Caki2 (cell line): ENCODE measurements at regions not wholly inside any gene's neighbourhood (a gene's known extent, or its start where the extent isn't known, plus 50 kb on each side); places are given as distances from the start of the nearest gene placed in this dataset.
A peak's percentile ranks its signal among the peaks of the same experiment; 100 is the strongest.

Experiments
- DNase-seq: peaks from one replicate; pipeline ENCODE4 v3.0.0-alpha.2; 2015; ENCODE audit warnings: low read depth
- in situ Hi-C: cut with HindIII; loops from 2 replicates; pipeline ENCODE4 v1.10.0; 2016; ENCODE audit warnings: low sequenced_read_pairs, low pct_unique_long_range_greater_than_20kb, mixed read lengths

DNA sequence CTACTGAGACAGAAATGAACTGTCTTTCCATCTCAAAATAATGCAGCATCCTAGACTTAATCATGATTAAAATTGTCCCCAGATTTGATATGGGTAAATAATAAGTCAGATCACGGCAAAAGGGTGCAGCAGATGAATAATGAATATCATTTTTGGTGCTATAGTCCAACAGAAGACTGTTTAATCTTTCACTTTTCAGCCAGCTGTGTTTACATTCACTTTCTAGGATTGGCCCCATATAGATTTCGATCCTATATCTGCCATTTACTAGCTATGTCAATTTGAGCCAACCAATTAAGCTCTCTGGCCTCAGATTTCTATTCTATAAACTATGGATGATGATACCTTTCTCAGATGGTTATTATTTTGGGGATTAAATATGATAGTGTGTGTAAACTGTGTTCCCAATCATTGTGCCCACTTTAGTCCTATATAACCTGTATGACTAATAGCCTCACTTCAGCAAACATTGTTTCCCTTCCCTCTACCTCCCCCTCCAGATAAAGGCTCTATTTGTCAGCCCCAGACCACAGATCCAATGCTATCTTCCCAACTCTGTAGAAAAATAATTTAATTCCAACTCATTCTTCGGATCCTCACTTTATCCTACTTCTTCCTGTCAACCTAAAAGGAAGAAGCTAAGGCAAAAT, 53.6 kb upstream of the NT5E start:
- in situ Hi-C loops = no loop called here
- no peak for DNase-seq

DNA sequence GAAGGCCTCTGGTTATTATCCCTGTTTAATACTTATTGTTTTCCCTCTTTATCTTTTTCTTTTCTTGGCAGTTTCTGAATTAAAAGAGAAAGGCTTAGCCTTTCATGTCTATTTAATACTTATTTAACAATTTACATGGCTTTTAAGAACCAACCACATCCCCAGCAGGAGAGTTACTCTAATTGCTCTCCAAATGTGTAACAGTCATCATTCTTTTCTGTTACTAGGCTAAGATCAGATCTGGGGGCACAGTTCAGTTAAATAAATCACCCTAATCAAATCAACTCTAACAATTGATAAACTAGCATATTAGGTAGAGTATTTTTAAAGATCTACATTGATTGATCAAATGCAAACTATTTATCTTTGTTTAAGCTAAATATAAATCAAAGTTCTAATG, 54.1 kb upstream of the NT5E start:
- no peak for DNase-seq
- in situ Hi-C loops = no loop called here

DNA sequence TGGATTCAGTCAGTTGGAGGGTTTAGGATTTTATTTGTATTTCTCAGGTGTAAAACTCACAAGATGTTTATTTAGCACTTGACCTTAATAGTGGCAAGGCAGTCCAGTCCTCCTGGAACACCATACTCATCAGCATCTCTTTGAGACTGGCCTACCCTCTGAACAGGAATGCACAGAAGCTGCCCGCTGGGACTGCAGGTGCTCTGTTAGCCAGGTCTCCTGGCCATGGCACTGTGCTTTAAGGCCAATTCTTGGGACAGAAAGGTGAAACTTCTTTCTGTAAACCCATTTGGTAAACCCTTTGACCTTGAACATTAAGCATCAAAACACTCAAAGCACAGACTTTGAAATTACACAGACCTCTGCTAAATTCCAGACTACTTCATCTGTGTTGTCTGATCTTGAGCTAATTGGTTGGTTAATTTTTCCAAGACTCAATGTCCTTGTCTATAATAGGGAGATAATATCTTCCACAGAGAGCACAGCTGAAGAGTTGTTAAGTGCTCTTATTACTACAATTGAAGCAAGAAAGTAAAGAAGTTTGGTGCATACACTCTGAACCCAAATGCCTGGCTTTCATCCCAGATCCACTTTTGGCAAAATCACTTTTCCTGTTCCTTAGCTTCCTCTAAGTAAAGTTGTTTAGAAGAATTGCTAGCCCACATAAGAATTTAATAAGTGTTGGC, 54.9 kb upstream of the NT5E start:
- in situ Hi-C loops = no loop called here
- DNase-seq = no peak

DNA sequence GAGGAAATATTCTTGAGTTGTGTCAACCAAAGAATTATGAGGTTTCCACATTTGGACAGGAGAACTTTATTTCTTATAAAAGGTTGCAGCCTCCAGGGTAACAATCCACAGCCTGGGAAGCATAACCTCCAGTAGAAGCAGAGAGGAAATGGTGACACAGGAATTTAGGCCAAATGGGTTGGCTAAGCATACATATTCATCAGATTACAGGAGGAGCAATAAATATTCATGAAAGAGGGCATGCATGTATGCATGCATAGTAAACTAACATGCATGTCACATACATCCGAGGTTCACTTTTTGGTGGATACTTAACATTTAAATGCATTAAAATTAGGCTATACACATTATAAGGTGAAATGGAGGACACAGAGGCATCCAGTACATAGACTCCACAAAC, 55.7 kb upstream of the NT5E start:
- in situ Hi-C loops = no loop called here
- DNase-seq = no peak

DNA sequence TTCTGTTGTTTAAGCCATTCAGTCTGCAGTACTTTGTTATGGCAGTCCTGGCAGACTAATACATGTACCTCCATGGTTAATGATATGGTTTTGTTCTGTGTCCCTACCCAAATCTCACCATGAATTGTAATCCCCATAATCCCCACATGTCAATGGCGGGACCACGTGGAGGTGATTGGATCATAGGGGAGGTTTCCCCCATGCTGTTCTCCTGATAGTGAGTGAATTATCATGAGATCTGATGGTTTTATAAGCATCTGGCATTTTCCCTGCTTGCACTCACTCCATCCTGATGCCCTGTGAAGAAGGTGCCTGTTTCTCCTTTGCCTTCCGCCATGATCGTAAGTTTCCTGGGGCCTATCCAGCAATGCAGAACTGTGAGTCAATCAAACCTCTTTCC, 57.5 kb upstream of the NT5E start:
- in situ Hi-C loops = no loop called here
- no peak for DNase-seq

DNA sequence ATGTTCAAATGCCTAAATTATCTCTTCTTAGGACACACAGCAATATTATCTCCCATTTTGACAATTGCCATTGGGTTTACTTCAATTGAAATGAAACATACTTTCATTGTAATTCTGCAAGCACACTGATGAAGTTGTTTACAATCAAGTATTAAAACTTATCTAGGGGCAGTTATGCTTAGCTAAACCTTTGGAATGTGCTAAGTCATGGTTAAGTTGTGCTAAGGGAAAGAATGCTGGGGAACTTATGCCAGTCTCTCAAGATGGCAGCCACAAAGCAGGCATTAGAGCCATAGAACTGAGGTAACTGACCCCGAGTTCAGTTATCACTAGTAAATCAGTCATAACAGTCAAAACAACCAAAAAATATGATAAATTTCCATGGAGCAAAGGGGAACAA, 59.1 kb upstream of the NT5E start:
- peak; percentile 53 for DNase-seq
- in situ Hi-C loops = no loop called here

DNA sequence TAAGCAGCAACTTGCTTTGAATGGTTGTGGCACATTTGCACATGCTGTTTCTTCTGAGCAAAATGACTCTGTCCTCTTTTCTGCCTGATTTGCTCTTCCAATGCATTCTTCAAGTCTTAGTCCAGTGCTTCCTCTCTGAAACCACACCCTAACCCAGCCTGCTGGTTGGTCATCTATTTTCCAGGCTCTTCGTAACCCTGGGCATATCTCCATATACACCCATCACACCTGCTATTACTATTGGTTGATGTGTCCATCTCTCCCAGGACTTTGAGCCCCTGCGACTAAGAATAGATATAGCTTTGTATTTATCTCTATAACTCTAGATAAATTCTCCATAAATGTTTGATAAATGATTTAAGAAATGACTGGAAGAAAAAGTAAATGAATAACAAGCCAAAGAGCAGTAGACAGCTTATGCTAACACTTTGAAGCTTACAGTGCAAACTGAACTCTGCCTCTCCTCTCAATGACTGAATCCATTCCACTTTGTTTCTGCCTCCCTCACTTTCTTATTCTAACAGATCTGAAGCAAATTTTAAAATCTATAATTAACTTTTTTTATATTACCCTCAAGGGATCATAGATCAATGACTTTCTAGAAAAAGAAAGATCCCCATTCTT, 59.7 kb upstream of the NT5E start:
- in situ Hi-C loops = no loop called here
- peak; percentile 83 for DNase-seq

DNA sequence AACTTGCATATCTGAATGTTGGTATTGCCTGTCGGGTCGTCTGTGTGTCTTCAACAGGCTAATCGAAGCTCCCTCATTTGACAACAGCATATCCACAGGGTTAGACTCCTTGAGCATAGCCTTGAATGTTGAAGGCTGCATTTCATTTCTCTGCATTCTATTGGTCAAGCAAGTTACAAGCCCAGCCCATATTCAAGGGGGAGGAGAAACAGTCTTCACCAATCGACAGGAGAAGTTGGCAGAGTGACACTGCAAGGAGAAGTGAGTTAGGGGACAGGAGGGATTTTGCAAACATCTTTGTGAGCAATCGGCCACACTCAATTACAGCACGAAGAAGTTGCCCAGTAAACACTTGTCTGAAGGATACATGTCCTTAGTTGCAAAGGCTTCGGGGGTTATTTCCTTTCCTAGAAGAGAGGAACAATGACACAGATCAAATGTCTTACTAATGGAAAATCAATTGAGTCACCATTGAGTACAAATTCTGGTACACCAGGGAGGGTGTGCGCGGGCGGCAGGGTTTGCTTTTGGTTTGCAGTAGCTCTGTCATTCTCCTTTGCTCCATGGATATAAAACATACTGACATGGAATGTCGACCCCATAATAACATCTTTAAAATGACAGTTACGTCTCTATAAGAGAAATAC, 60.6 kb upstream of the NT5E start:
- in situ Hi-C loops = no loop called here
- peak; percentile 16 for DNase-seq

DNA sequence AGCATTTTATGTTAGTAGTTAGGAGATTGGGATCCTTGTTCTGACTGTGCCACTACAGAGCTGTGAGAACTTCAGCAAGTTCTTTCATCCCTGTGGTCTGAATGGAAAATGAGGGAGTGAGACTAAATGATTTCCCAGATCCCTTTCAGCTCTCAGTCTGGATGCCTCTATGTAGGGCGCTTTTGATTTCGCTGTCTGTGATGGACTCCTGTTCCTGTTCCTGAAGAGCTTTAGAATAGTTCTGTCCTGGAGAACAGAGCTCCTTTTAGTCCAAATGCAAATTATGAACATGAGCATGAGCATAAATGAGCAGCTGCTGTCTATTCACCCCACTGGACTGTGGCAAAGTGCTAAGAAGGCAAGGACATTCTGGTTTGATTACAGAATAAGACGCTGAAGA, 61.4 kb upstream of the NT5E start:
- DNase-seq = no peak
- in situ Hi-C loops = no loop called here

DNA sequence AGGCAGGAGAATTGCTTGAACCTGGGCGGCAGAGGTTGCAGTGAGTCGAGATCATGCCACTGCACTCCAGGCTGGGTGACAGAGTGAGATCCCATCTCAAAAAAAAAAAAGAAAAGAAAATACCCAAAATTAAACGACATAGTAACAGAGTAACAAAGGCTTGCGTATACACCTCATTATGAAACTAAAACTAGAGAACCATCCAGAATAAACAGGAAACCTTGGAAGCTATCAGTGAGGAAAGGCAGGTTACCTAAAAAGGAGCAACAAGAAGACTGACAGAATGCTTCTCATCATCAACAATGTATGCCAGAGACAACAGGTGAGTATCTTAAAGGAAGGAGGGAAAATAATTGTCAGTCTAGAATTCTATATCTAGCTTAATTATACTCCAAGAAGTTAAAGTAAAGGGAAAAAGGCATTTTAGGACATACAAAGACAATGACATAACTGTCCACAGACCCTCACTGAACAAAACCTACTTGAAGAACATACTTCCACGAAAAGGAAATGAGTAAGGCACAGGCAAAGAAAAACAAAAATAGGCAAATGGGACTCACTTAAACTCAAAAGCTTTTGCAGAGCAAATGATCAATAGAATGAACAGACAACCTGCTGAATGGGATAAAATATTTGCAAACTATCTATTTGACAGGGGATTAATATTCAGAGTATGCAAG, 64.1 kb upstream of the NT5E start:
- in situ Hi-C loops = no loop called here

DNA sequence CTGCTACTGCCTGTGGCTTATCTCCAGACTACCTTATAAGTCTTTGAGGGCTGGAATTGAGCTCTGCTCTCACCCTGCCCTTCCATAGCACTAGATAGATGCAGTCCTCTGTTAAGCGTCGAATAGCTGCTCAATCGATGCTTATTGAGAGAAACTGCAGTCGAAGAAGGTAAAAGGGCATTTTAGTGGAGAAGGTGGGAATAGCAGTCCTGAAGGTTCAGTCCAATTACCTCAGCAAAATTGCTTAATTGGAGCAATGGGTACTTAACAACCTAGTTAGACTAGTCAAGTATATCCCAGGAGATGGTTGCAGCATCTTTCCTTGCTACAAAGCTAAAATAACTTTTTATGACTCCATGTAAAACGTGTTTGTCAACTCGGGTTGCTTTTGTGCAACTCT, 66.8 kb upstream of the NT5E start:
- DNase-seq = no peak
- in situ Hi-C loops = no loop called here

More for the DNA sequence above, 64.1 kb upstream of the NT5E start:
- DNase-seq = no peak

DNA sequence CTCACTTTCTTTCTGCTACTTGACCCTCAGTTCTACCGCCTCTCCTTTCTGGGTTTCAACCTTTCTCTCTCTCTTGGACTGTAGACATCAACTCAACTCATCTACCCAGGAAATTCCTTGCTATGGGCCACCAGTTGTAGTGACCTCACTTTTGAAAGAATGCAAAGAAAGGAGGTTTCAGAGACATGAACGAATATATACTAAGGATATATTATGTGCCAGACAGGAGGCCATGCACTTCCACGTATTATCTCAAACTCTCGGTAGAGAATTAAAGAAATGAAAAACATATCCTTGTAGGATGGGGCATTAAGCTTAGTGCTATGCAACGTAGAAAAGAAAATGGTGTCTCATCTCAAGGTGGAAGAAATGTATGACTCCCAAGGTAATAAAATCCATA, 67.3 kb upstream of the NT5E start:
- in situ Hi-C loops = no loop called here
- DNase-seq = no peak

DNA sequence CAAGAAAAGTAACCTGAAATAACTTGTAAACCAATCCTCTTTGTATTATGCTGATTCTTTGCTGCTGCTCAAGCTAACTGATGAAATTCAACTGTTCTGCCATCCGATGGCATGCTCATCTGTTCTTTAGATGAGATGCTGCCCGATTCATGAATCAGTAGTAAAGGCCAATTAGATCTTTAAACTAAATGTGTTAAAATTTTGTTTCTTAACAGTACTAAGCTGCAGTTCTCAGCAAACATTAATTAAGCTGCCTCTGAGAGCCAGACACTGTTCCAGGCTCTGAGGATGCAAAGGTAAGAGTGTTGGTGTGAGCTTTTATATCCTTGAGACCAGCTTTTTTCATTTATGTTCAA, 77.0 kb upstream of the NT5E start:
- in situ Hi-C loops = no loop called here
- no peak for DNase-seq

DNA sequence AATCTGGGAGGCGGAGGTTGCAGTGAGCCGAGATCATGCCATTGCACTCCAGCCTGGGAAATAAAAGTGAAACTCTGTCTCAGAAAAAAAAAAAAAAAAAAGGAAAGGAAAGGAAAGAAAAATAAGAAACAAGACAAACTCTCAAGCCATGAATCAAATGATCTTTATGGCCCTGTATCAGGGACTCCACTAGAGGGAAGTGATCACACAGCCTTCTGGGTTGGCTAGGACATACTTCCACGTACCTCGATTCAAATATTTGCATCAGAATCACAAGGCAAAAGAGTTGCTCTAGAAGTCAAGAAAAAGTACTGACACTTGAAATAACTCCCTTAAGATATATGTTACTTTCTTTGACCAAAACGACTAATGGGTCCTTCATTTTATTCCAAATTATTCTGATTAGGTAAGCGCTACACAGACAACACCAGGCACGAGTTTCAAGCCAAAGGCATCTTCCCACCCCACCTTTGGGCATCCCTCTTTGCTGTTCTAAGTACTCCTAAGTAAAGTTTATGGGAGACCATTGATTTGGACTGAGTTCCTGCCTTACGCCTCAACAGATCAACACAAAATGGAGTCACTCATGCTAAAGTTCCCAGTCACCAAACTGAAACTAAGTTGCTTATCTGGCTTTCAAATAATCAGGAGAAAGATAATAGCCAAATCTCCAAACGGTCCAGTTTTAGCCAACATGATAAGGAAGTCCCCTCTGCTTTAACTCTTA, 77.5 kb upstream of the NT5E start:
- no peak for DNase-seq
- in situ Hi-C loops = no loop called here

DNA sequence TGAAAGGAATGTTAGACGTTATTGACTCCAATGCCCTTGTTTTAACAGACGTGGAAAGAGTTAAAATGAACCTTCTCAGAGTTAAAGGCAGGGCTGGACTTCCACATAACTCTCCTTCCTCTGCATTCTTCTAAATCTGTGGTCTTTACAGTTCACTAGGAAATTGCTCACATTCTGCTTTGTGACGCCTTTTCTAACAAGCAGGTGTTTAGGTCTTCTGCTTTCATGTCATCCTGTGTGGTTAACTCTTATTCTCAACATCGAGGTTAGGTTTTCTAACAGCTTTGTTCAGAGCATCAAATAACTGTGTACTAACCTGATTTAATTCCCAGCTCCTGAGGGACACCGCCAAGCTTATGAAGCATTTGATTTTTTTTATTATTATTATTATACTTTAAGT, 81.3 kb upstream of the NT5E start:
- in situ Hi-C loops = no loop called here
- no peak for DNase-seq

DNA sequence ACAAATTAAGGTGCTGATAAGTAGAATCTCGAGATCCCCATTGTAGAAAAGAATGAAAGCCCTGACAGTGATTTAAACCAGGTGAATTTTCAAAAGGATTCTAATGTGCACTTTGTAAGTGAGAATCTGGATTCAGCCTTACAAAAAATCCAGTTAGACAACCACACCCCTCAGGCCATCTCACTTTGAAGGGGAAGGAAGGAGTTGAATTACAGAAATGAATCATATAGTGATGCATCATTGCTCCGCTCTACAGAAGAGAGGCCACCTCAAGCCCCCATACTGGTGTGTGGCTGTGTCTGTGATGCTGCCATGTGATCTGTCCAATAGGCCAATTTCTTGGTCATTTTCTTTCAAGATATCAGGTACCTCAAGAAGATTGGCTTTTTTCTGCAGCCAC, 85.5 kb upstream of the NT5E start:
- in situ Hi-C loops = no loop called here
- peak; percentile 39 for DNase-seq

DNA sequence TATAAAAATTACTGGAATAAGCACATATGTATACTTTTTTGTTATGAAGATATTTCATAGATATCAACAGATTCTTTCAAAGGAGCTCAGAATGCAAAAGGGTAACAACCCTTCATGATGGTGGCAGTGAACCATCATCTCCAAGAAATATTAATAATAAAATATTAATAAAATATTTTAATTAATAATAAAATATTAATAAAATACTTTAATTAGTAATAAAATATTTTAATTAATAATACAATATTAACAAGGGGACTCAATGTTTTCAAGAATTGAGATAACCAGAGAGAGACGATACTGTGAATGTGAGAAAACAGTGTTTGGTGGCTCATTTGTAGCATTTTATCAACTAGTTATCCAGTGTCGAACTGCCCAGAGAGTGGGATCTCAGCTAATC, 86.0 kb upstream of the NT5E start:
- no peak for DNase-seq
- in situ Hi-C loops = no loop called here

DNA sequence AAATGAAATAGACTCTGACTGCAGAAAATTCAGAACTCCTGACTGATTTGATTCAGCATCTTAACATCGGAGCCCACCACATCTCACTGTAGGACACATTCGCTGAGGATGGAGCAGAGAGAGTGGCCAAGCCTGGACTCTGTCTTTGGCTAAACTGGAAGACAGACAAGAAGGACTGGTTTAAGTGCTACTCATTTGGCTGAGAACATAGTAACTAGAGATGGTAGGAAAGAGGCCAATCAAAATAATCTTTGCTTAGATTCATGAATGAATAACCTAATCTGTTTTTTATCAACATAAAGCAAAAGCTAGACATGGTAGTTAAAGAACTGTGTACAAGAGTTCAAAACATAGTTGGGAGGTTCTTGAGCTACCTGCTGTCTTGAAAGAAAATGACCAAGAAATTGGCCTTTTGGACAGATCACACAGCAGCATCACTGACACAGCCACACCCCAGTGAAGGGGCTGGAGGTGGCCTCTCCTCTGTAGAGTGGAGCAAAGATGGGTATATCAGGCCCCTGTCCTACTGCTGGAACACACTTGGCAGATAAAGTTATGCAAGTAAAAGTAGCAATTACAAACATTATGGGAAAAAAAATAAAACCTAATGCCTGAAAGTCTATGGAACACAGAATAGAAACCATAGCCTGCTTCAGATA, 87.1 kb upstream of the NT5E start:
- peak; percentile 49 for DNase-seq
- in situ Hi-C loops = no loop called here
